H9 (cell line): ENCODE measurements at regions not wholly inside any gene's neighbourhood (a gene's known extent, or its start where the extent isn't known, plus 50 kb on each side); places are given as distances from the start of the nearest gene placed in this dataset.

ENCODE experiments used
- DNase-seq: peaks from one replicate; pipeline ENCODE4 v3.0.0-alpha.2; 2017
- H2AFZ ChIP-seq: one replicate; pipeline ENCODE4 v1.6.1; 2013; ENCODE audit warnings: mild to moderate bottlenecking, low read length, control low read depth, moderate library complexity
- H2AK5ac ChIP-seq: 2 replicates; pipeline ENCODE4 v1.6.1; 2013; ENCODE audit warnings: low read length, control low read depth, mixed read lengths; ENCODE audit not compliant: insufficient read length
- H2BK120ac ChIP-seq: one replicate; pipeline ENCODE4 v1.6.1; 2013; ENCODE audit warnings: low read depth, mild to moderate bottlenecking, low read length, control low read depth, inconsistent platforms; ENCODE audit not compliant: poor library complexity, severe bottlenecking
- H2BK12ac ChIP-seq: 2 replicates; pipeline ENCODE4 v1.6.1; 2013; ENCODE audit warnings: low read length, control low read depth, mixed read lengths, low read depth; ENCODE audit not compliant: insufficient read length
- H2BK15ac ChIP-seq: 2 replicates; pipeline ENCODE4 v1.6.1; 2013; ENCODE audit warnings: low read depth, low read length, control low read depth
- H2BK20ac ChIP-seq: one replicate; pipeline ENCODE4 v1.6.1; 2013; ENCODE audit warnings: low read depth, mild to moderate bottlenecking, low read length, control low read depth, inconsistent platforms; ENCODE audit not compliant: poor library complexity, severe bottlenecking
- H2BK5ac ChIP-seq: 2 replicates; pipeline ENCODE4 v1.6.1; 2013; ENCODE audit warnings: low read length, control low read depth, mixed read lengths; ENCODE audit not compliant: insufficient read length
- H3K14ac ChIP-seq: 2 replicates; pipeline ENCODE4 v1.6.1; 2013; ENCODE audit warnings: low read length, control low read depth; ENCODE audit not compliant: insufficient read depth
- H3K18ac ChIP-seq: 2 replicates; pipeline ENCODE4 v1.6.1; 2013; ENCODE audit warnings: low read depth, mild to moderate bottlenecking, mixed read lengths, low read length, control low read depth; ENCODE audit not compliant: insufficient read length
- H3K23ac ChIP-seq: 2 replicates; pipeline ENCODE4 v1.6.1; 2013; ENCODE audit warnings: low read length, control low read depth, mixed read lengths, low read depth; ENCODE audit not compliant: insufficient read length
- H3K23me2 ChIP-seq: 2 replicates; pipeline ENCODE4 v1.6.1; 2013; ENCODE audit warnings: low read depth, mild to moderate bottlenecking, mixed read lengths, low read length, control low read depth; ENCODE audit not compliant: insufficient read length, poor library complexity, severe bottlenecking
- H3K27ac ChIP-seq: 2 replicates; pipeline ENCODE4 v1.5.1; 2013; ENCODE audit warnings: low read length, control low read depth, mixed read lengths, low read depth; ENCODE audit not compliant: insufficient read length
- H3K27me3 ChIP-seq: 2 replicates; pipeline ENCODE4 v1.6.1; 2013; ENCODE audit warnings: low read length, control low read depth, inconsistent platforms; ENCODE audit not compliant: insufficient read depth
- H3K4ac ChIP-seq: 2 replicates; pipeline ENCODE4 v1.6.1; 2013; ENCODE audit warnings: low read depth, mild to moderate bottlenecking, control low read depth, inconsistent platforms, low read length, moderate library complexity
- H3K4me1 ChIP-seq: 2 replicates; pipeline ENCODE4 v1.6.1; 2013; ENCODE audit warnings: low read length, control low read depth, inconsistent platforms; ENCODE audit not compliant: insufficient read depth
- H3K4me2 ChIP-seq: 2 replicates; pipeline ENCODE4 v1.6.1; 2013; ENCODE audit warnings: low read length, control low read depth, mixed read lengths; ENCODE audit not compliant: insufficient read length, insufficient read depth
- H3K56ac ChIP-seq: 2 replicates; pipeline ENCODE4 v1.6.1; 2013; ENCODE audit warnings: low read depth, mild to moderate bottlenecking, mixed read lengths, low read length, control low read depth; ENCODE audit not compliant: insufficient read length
- H3K79me1 ChIP-seq: 2 replicates; pipeline ENCODE4 v1.6.1; 2013; ENCODE audit warnings: low read depth, mild to moderate bottlenecking, moderate library complexity, low read length, control low read depth, inconsistent platforms; ENCODE audit not compliant: insufficient read depth, poor library complexity, severe bottlenecking
- H3K79me2 ChIP-seq: 2 replicates; pipeline ENCODE4 v1.6.1; 2013; ENCODE audit warnings: low read length, control low read depth, inconsistent platforms; ENCODE audit not compliant: insufficient read depth
- H3K9ac ChIP-seq: 2 replicates; pipeline ENCODE4 v1.6.1; 2013; ENCODE audit warnings: low read length, control low read depth, mixed read lengths; ENCODE audit not compliant: insufficient read length; ENCODE audit errors: extremely low read depth
- H3K9me3 ChIP-seq: one replicate; pipeline ENCODE4 v1.6.1; 2013; ENCODE audit warnings: low read depth, low read length, inconsistent platforms; ENCODE audit not compliant: control insufficient read depth
- H3T11ph ChIP-seq: one replicate; pipeline ENCODE4 v1.6.1; 2013; ENCODE audit warnings: mild to moderate bottlenecking, low read length, control low read depth, inconsistent platforms
- H4K20me1 ChIP-seq: one replicate; pipeline ENCODE4 v1.6.1; 2013; ENCODE audit not compliant: control insufficient read depth, insufficient read length, insufficient read depth
- H4K5ac ChIP-seq: 2 replicates; pipeline ENCODE4 v1.6.1; 2013; ENCODE audit warnings: low read depth, mild to moderate bottlenecking, mixed read lengths, low read length, control low read depth; ENCODE audit not compliant: insufficient read length
- H4K8ac ChIP-seq: replicated peaks from 2 replicates; pipeline ENCODE4 v1.6.1; 2013; ENCODE audit warnings: low read length, control low read depth, mixed read lengths, low read depth; ENCODE audit not compliant: insufficient read length
- H4K91ac ChIP-seq: 2 replicates; pipeline ENCODE4 v1.6.1; 2013; ENCODE audit warnings: low read depth, mild to moderate bottlenecking, moderate library complexity, mixed read lengths, low read length, control low read depth; ENCODE audit not compliant: insufficient read length
- H3K27ac Mint-ChIP-seq, 3 experiments: 2 replicates in 2 of 3; 3 replicates in 1 of 3; pipeline ENCODE4 v1.8.0; 2020 to 2021; ENCODE audit warnings: mixed read lengths in 3 of 3, mild to moderate bottlenecking in 1 of 3, moderate library complexity in 1 of 3
- H3K27me3 Mint-ChIP-seq: 2 replicates; pipeline ENCODE4 v1.8.0; 2021; ENCODE audit warnings: low read depth, mild to moderate bottlenecking, moderate library complexity, mixed read lengths
- H3K36me3 Mint-ChIP-seq, 3 experiments: 2 replicates in 2 of 3; 3 replicates in 1 of 3; pipeline ENCODE4 v1.8.0; 2020 to 2021; ENCODE audit warnings: low read depth in 3 of 3, mixed read lengths in 3 of 3; ENCODE audit not compliant: insufficient read depth in 1 of 3
- H3K4me1 Mint-ChIP-seq, 2 experiments: 2 replicates each; pipeline ENCODE4 v1.8.0; 2020; ENCODE audit warnings: mixed read lengths in 2 of 2
- H3K4me3 Mint-ChIP-seq, 2 experiments: 2 replicates in 1 of 2; 3 replicates in 1 of 2; pipeline ENCODE4 v1.8.0; 2020 to 2021; ENCODE audit warnings: mild to moderate bottlenecking in 2 of 2, mixed read lengths in 2 of 2, moderate library complexity in 1 of 2
- H3K9me3 Mint-ChIP-seq, 2 experiments: 2 replicates in 1 of 2; 3 replicates in 1 of 2; pipeline ENCODE4 v1.8.0; 2020; ENCODE audit warnings: mild to moderate bottlenecking in 2 of 2, mixed read lengths in 2 of 2, moderate library complexity in 1 of 2
- WGBS: extraction: QIAGEN DNeasy Blood & Tissue Kit; methylation state at CpG from one replicate; pipeline ENCODE4 v1.1.7; 2013; ENCODE audit warnings: missing lambda C conversion rate, low lambda C conversion rate, mixed read lengths; ENCODE audit not compliant: insufficient read length; ENCODE audit errors: extremely low coverage; 5-methylcytosine and 5-hydroxymethylcytosine counted together
- TF ChIP-seq, protein P1 (sequence below): fragments of 200-600 bp; sonication (generic); conservative IDR thresholded peaks from 3 replicates; pipeline ENCODE4 v1.8.0; 2021; ENCODE audit warnings: antibody characterized with exemption, mild to moderate bottlenecking

DNA sequence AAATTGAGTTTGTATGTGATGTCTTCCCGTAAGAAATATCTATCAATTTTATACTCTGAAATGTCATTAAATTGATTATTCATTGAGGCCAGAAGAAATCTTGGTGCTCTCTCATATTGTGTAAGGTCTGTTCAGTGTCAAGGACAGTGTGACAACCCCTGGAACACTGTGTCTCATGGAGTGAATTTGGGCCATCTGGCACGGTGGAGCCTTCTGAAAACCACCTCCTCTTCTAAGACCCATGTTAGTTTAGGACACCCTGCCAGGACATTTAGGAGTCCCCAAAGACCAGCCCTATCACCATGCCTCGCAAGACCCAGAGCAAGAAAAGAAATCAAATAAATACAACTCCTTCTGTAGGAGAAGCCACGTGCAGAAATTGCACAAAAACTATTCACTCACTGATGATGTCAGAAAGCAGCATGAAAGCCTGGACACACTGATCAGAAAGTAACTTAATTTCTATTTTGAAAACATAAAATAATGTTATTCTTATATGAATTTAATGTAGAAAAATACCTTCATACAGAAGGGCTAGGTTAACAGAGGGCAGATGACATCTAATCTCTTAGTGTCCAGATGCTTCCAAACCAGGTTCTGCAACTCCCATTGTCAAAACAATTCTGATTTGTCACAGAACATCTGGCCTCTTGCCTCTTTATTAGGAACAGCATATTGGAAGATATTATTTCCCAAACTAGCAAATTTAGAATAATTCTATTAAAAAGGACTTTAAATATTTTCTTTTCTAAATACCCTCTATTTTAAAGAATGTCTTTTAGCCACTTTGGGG is 298.8 kb downstream of the NR2F1-AS1 start:
- Histone ChIP-seq H3K56ac (no peak overlapping the region), H3K9me3 (no peaks in the 10 kb centered on the region)

More for the DNA sequence above, 298.8 kb downstream of the NR2F1-AS1 start:
- Histone ChIP-seq H3K79me1 (no peaks in the 10 kb centered on the region), H4K20me1 (no peaks in the 10 kb centered on the region), H3K14ac (no peak overlapping the region), H2BK15ac (no peak overlapping the region), H2BK12ac (no peak overlapping the region), H3K27ac (no peak overlapping the region), H2AFZ (no peak overlapping the region), H2AK5ac (no peak overlapping the region), H4K8ac (no peak overlapping the region), H3K27me3 (no peaks in the 10 kb centered on the region), H3K4me2 (no peak overlapping the region), H3T11ph (no peak overlapping the region), H3K23ac (no peak overlapping the region), H2BK20ac (no peak overlapping the region), H3K23me2 (no peaks in the 10 kb centered on the region), H2BK120ac (no peak overlapping the region), H4K5ac (no peak overlapping the region), H3K79me2 (no peaks in the 10 kb centered on the region), H3K4me1 (no peaks in the 10 kb centered on the region), H3K18ac (no peak overlapping the region), H2BK5ac (no peak overlapping the region), H4K91ac (no peak overlapping the region), H3K4ac (no peak overlapping the region), H3K9ac (no peak overlapping the region)
- Mint-ChIP-seq H3K9me3 (peaks cover 13 to 14% of the 10 kb centered on the region in 2 experiments), H3K27ac (no peak overlapping the region; a peak in 1 of 7 replicates), H3K36me3 (peaks cover 5 to 14% (median 9%) of the 10 kb centered on the region in 3 experiments; a peak in 6 of 7 replicates), H3K4me1 (no peaks in the 10 kb centered on the region), H3K27me3 (no peaks in the 10 kb centered on the region; the same call in 1 of the 2 replicates), H3K4me3 (no peak overlapping the region)
- no CpG with 5 or more reads among the region's 4 CpGs for WGBS
- DNase-seq: no peak
- TF ChIP-seq, protein P1, sequence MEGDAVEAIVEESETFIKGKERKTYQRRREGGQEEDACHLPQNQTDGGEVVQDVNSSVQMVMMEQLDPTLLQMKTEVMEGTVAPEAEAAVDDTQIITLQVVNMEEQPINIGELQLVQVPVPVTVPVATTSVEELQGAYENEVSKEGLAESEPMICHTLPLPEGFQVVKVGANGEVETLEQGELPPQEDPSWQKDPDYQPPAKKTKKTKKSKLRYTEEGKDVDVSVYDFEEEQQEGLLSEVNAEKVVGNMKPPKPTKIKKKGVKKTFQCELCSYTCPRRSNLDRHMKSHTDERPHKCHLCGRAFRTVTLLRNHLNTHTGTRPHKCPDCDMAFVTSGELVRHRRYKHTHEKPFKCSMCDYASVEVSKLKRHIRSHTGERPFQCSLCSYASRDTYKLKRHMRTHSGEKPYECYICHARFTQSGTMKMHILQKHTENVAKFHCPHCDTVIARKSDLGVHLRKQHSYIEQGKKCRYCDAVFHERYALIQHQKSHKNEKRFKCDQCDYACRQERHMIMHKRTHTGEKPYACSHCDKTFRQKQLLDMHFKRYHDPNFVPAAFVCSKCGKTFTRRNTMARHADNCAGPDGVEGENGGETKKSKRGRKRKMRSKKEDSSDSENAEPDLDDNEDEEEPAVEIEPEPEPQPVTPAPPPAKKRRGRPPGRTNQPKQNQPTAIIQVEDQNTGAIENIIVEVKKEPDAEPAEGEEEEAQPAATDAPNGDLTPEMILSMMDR: no peak
